H9 (cell line): ENCODE measurements at regions not wholly inside any gene's neighbourhood (a gene's known extent, or its start where the extent isn't known, plus 50 kb on each side); places are given as distances from the start of the nearest gene placed in this dataset.

ENCODE experiments used
- DNase-seq: peaks from one replicate; pipeline ENCODE4 v3.0.0-alpha.2; 2017
- H2AFZ ChIP-seq: one replicate; pipeline ENCODE4 v1.6.1; 2013; ENCODE audit warnings: mild to moderate bottlenecking, low read length, control low read depth, moderate library complexity
- H2AK5ac ChIP-seq: 2 replicates; pipeline ENCODE4 v1.6.1; 2013; ENCODE audit warnings: low read length, control low read depth, mixed read lengths; ENCODE audit not compliant: insufficient read length
- H2BK120ac ChIP-seq: one replicate; pipeline ENCODE4 v1.6.1; 2013; ENCODE audit warnings: low read depth, mild to moderate bottlenecking, low read length, control low read depth, inconsistent platforms; ENCODE audit not compliant: poor library complexity, severe bottlenecking
- H2BK12ac ChIP-seq: 2 replicates; pipeline ENCODE4 v1.6.1; 2013; ENCODE audit warnings: low read length, control low read depth, mixed read lengths, low read depth; ENCODE audit not compliant: insufficient read length
- H2BK15ac ChIP-seq: 2 replicates; pipeline ENCODE4 v1.6.1; 2013; ENCODE audit warnings: low read depth, low read length, control low read depth
- H2BK20ac ChIP-seq: one replicate; pipeline ENCODE4 v1.6.1; 2013; ENCODE audit warnings: low read depth, mild to moderate bottlenecking, low read length, control low read depth, inconsistent platforms; ENCODE audit not compliant: poor library complexity, severe bottlenecking
- H2BK5ac ChIP-seq: 2 replicates; pipeline ENCODE4 v1.6.1; 2013; ENCODE audit warnings: low read length, control low read depth, mixed read lengths; ENCODE audit not compliant: insufficient read length
- H3K14ac ChIP-seq: 2 replicates; pipeline ENCODE4 v1.6.1; 2013; ENCODE audit warnings: low read length, control low read depth; ENCODE audit not compliant: insufficient read depth
- H3K18ac ChIP-seq: 2 replicates; pipeline ENCODE4 v1.6.1; 2013; ENCODE audit warnings: low read depth, mild to moderate bottlenecking, mixed read lengths, low read length, control low read depth; ENCODE audit not compliant: insufficient read length
- H3K23ac ChIP-seq: 2 replicates; pipeline ENCODE4 v1.6.1; 2013; ENCODE audit warnings: low read length, control low read depth, mixed read lengths, low read depth; ENCODE audit not compliant: insufficient read length
- H3K23me2 ChIP-seq: 2 replicates; pipeline ENCODE4 v1.6.1; 2013; ENCODE audit warnings: low read depth, mild to moderate bottlenecking, mixed read lengths, low read length, control low read depth; ENCODE audit not compliant: insufficient read length, poor library complexity, severe bottlenecking
- H3K27ac ChIP-seq: 2 replicates; pipeline ENCODE4 v1.5.1; 2013; ENCODE audit warnings: low read length, control low read depth, mixed read lengths, low read depth; ENCODE audit not compliant: insufficient read length
- H3K27me3 ChIP-seq: 2 replicates; pipeline ENCODE4 v1.6.1; 2013; ENCODE audit warnings: low read length, control low read depth, inconsistent platforms; ENCODE audit not compliant: insufficient read depth
- H3K4ac ChIP-seq: 2 replicates; pipeline ENCODE4 v1.6.1; 2013; ENCODE audit warnings: low read depth, mild to moderate bottlenecking, control low read depth, inconsistent platforms, low read length, moderate library complexity
- H3K4me1 ChIP-seq: 2 replicates; pipeline ENCODE4 v1.6.1; 2013; ENCODE audit warnings: low read length, control low read depth, inconsistent platforms; ENCODE audit not compliant: insufficient read depth
- H3K4me2 ChIP-seq: 2 replicates; pipeline ENCODE4 v1.6.1; 2013; ENCODE audit warnings: low read length, control low read depth, mixed read lengths; ENCODE audit not compliant: insufficient read length, insufficient read depth
- H3K56ac ChIP-seq: 2 replicates; pipeline ENCODE4 v1.6.1; 2013; ENCODE audit warnings: low read depth, mild to moderate bottlenecking, mixed read lengths, low read length, control low read depth; ENCODE audit not compliant: insufficient read length
- H3K79me1 ChIP-seq: 2 replicates; pipeline ENCODE4 v1.6.1; 2013; ENCODE audit warnings: low read depth, mild to moderate bottlenecking, moderate library complexity, low read length, control low read depth, inconsistent platforms; ENCODE audit not compliant: insufficient read depth, poor library complexity, severe bottlenecking
- H3K79me2 ChIP-seq: 2 replicates; pipeline ENCODE4 v1.6.1; 2013; ENCODE audit warnings: low read length, control low read depth, inconsistent platforms; ENCODE audit not compliant: insufficient read depth
- H3K9ac ChIP-seq: 2 replicates; pipeline ENCODE4 v1.6.1; 2013; ENCODE audit warnings: low read length, control low read depth, mixed read lengths; ENCODE audit not compliant: insufficient read length; ENCODE audit errors: extremely low read depth
- H3K9me3 ChIP-seq: one replicate; pipeline ENCODE4 v1.6.1; 2013; ENCODE audit warnings: low read depth, low read length, inconsistent platforms; ENCODE audit not compliant: control insufficient read depth
- H3T11ph ChIP-seq: one replicate; pipeline ENCODE4 v1.6.1; 2013; ENCODE audit warnings: mild to moderate bottlenecking, low read length, control low read depth, inconsistent platforms
- H4K20me1 ChIP-seq: one replicate; pipeline ENCODE4 v1.6.1; 2013; ENCODE audit not compliant: control insufficient read depth, insufficient read length, insufficient read depth
- H4K5ac ChIP-seq: 2 replicates; pipeline ENCODE4 v1.6.1; 2013; ENCODE audit warnings: low read depth, mild to moderate bottlenecking, mixed read lengths, low read length, control low read depth; ENCODE audit not compliant: insufficient read length
- H4K8ac ChIP-seq: replicated peaks from 2 replicates; pipeline ENCODE4 v1.6.1; 2013; ENCODE audit warnings: low read length, control low read depth, mixed read lengths, low read depth; ENCODE audit not compliant: insufficient read length
- H4K91ac ChIP-seq: 2 replicates; pipeline ENCODE4 v1.6.1; 2013; ENCODE audit warnings: low read depth, mild to moderate bottlenecking, moderate library complexity, mixed read lengths, low read length, control low read depth; ENCODE audit not compliant: insufficient read length
- H3K27ac Mint-ChIP-seq, 3 experiments: 2 replicates in 2 of 3; 3 replicates in 1 of 3; pipeline ENCODE4 v1.8.0; 2020 to 2021; ENCODE audit warnings: mixed read lengths in 3 of 3, mild to moderate bottlenecking in 1 of 3, moderate library complexity in 1 of 3
- H3K27me3 Mint-ChIP-seq: 2 replicates; pipeline ENCODE4 v1.8.0; 2021; ENCODE audit warnings: low read depth, mild to moderate bottlenecking, moderate library complexity, mixed read lengths
- H3K36me3 Mint-ChIP-seq, 3 experiments: 2 replicates in 2 of 3; 3 replicates in 1 of 3; pipeline ENCODE4 v1.8.0; 2020 to 2021; ENCODE audit warnings: low read depth in 3 of 3, mixed read lengths in 3 of 3; ENCODE audit not compliant: insufficient read depth in 1 of 3
- H3K4me1 Mint-ChIP-seq, 2 experiments: 2 replicates each; pipeline ENCODE4 v1.8.0; 2020; ENCODE audit warnings: mixed read lengths in 2 of 2
- H3K4me3 Mint-ChIP-seq, 2 experiments: 2 replicates in 1 of 2; 3 replicates in 1 of 2; pipeline ENCODE4 v1.8.0; 2020 to 2021; ENCODE audit warnings: mild to moderate bottlenecking in 2 of 2, mixed read lengths in 2 of 2, moderate library complexity in 1 of 2
- H3K9me3 Mint-ChIP-seq, 2 experiments: 2 replicates in 1 of 2; 3 replicates in 1 of 2; pipeline ENCODE4 v1.8.0; 2020; ENCODE audit warnings: mild to moderate bottlenecking in 2 of 2, mixed read lengths in 2 of 2, moderate library complexity in 1 of 2
- WGBS: extraction: QIAGEN DNeasy Blood & Tissue Kit; methylation state at CpG from one replicate; pipeline ENCODE4 v1.1.7; 2013; ENCODE audit warnings: missing lambda C conversion rate, low lambda C conversion rate, mixed read lengths; ENCODE audit not compliant: insufficient read length; ENCODE audit errors: extremely low coverage; 5-methylcytosine and 5-hydroxymethylcytosine counted together
- TF ChIP-seq, protein P1 (sequence below): fragments of 200-600 bp; sonication (generic); conservative IDR thresholded peaks from 3 replicates; pipeline ENCODE4 v1.8.0; 2021; ENCODE audit warnings: antibody characterized with exemption, mild to moderate bottlenecking

DNA sequence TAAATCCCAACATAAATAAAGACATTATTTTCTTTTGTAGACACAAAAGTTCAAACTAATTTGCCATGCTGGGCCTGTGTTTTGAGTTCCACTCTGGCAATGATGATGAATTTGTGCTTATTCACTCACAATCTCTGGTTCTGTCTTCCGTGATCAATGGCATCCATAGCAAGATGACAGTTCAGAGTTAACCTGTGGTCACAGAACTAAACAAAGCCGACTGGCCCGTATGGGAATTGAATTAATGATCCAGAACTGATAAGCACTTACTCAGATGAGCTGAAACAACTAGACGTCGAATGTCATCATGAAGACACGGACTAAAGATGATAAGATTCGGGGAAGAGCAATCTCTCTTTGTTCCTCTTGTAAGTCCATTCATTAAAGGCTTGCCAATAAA, 81.6 kb downstream of the CAPZA3 start:
- Histone ChIP-seq H2BK5ac (no peak overlapping the region), H4K20me1 (no peaks in the 10 kb centered on the region), H2AFZ (no peak overlapping the region), H3K27ac (no peak overlapping the region), H3K14ac (no peak overlapping the region), H2BK20ac (no peak overlapping the region), H2BK12ac (no peak overlapping the region), H2BK120ac (no peak overlapping the region), H3K9ac (no peak overlapping the region), H4K5ac (no peak overlapping the region), H3K9me3 (no peaks in the 10 kb centered on the region), H3K79me2 (no peaks in the 10 kb centered on the region), H3K18ac (no peak overlapping the region), H2BK15ac (no peak overlapping the region), H3K27me3 (no peaks in the 10 kb centered on the region), H3K23me2 (no peaks in the 10 kb centered on the region), H3K4me2 (no peak overlapping the region), H3T11ph (no peak overlapping the region), H3K56ac (no peak overlapping the region), H3K4ac (no peak overlapping the region), H3K79me1 (no peaks in the 10 kb centered on the region), H4K91ac (no peak overlapping the region), H3K23ac (no peak overlapping the region), H3K4me1 (no peaks in the 10 kb centered on the region), H2AK5ac (no peak overlapping the region), H4K8ac (no peak overlapping the region)
- no CpG with 5 or more reads among the region's 7 CpGs for WGBS
- H3K27ac Mint-ChIP-seq, result no peak overlapping the region
- no peak overlapping the region for H3K4me3 Mint-ChIP-seq
- no peaks in the 10 kb centered on the region for H3K27me3 Mint-ChIP-seq
- H3K36me3 Mint-ChIP-seq, result no peaks in the 10 kb centered on the region
- H3K4me1 Mint-ChIP-seq, result no peaks in the 10 kb centered on the region
- H3K9me3 Mint-ChIP-seq, result no peaks in the 10 kb centered on the region
- TF ChIP-seq, protein P1, sequence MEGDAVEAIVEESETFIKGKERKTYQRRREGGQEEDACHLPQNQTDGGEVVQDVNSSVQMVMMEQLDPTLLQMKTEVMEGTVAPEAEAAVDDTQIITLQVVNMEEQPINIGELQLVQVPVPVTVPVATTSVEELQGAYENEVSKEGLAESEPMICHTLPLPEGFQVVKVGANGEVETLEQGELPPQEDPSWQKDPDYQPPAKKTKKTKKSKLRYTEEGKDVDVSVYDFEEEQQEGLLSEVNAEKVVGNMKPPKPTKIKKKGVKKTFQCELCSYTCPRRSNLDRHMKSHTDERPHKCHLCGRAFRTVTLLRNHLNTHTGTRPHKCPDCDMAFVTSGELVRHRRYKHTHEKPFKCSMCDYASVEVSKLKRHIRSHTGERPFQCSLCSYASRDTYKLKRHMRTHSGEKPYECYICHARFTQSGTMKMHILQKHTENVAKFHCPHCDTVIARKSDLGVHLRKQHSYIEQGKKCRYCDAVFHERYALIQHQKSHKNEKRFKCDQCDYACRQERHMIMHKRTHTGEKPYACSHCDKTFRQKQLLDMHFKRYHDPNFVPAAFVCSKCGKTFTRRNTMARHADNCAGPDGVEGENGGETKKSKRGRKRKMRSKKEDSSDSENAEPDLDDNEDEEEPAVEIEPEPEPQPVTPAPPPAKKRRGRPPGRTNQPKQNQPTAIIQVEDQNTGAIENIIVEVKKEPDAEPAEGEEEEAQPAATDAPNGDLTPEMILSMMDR, result no peak
- DNase-seq, result no peak
